Effector memory CD4-positive, alpha-beta T cell (primary cell): ENCODE measurements at regions not wholly inside any gene's neighbourhood (a gene's known extent, or its start where the extent isn't known, plus 50 kb on each side); places are given as distances from the start of the nearest gene placed in this dataset.

Experiments
- DNase-seq, 3 donors: peaks; one replicate each; pipeline ENCODE4 v3.0.0-alpha.2; 2020
- H3K27ac ChIP-seq: 2 replicates; pipeline ENCODE4 v1.7.0; 2013; ENCODE audit warnings: mild to moderate bottlenecking, low read length, moderate library complexity; ENCODE audit not compliant: insufficient read depth, poor library complexity, severe bottlenecking
- H3K27me3 ChIP-seq: replicated peaks from 2 replicates; pipeline ENCODE4 v1.7.0; 2013; ENCODE audit warnings: mild to moderate bottlenecking, low read length; ENCODE audit not compliant: insufficient read depth, control insufficient read depth, poor library complexity, severe bottlenecking
- H3K36me3 ChIP-seq: 2 replicates; pipeline ENCODE4 v1.7.0; 2013; ENCODE audit warnings: mild to moderate bottlenecking, low read length, moderate library complexity; ENCODE audit not compliant: control insufficient read depth, insufficient read depth
- H3K4me1 ChIP-seq: 2 replicates; pipeline ENCODE4 v1.7.0; 2013; ENCODE audit warnings: low read length, mild to moderate bottlenecking; ENCODE audit not compliant: control insufficient read depth, insufficient read depth, poor library complexity, severe bottlenecking
- H3K4me3 ChIP-seq: 2 replicates; pipeline ENCODE4 v1.7.0; 2013; ENCODE audit warnings: low read length, low read depth, mild to moderate bottlenecking; ENCODE audit not compliant: insufficient read depth, poor library complexity, severe bottlenecking
- H3K9me3 ChIP-seq: 2 replicates; pipeline ENCODE4 v1.7.0; 2013; ENCODE audit warnings: mild to moderate bottlenecking, low read length, moderate library complexity; ENCODE audit not compliant: control insufficient read depth

- no peaks in the 10 kb centered on the region for H3K9me3 ChIP-seq
- no peak overlapping the region for H3K4me3 ChIP-seq
- H3K36me3 ChIP-seq = no peaks in the 10 kb centered on the region
- DNase-seq = no peak
- H3K4me1 ChIP-seq = no peaks in the 10 kb centered on the region
- H3K27me3 ChIP-seq = no peaks in the 10 kb centered on the region
- no peak overlapping the region for H3K27ac ChIP-seq
These were observed 251.7 kb upstream of the CXCL12 start for GRCh38 chr10:44636625-44637024.

GRCh38 chr10:44640429-44640828, 255.5 kb upstream of the CXCL12 start:
- Histone ChIP-seq H3K36me3 (no peaks in the 10 kb centered on the region), H3K27ac (no peak overlapping the region), H3K4me3 (no peak overlapping the region), H3K9me3 (no peaks in the 10 kb centered on the region), H3K27me3 (no peaks in the 10 kb centered on the region), H3K4me1 (no peaks in the 10 kb centered on the region)
- DNase-seq = no peak

GRCh38 chr10:44647473-44647872, 262.6 kb upstream of the CXCL12 start:
- Histone ChIP-seq H3K27ac (no peak overlapping the region), H3K4me3 (no peak overlapping the region), H3K36me3 (no peaks in the 10 kb centered on the region), H3K4me1 (no peaks in the 10 kb centered on the region), H3K27me3 (no peaks in the 10 kb centered on the region), H3K9me3 (no peaks in the 10 kb centered on the region)
- DNase-seq = no peak

GRCh38 chr10:44647877-44648542, 263.1 kb upstream of the CXCL12 start:
- no peak for DNase-seq
- Histone ChIP-seq H3K9me3 (no peaks in the 10 kb centered on the region), H3K27me3 (no peaks in the 10 kb centered on the region), H3K27ac (no peak overlapping the region), H3K4me1 (no peaks in the 10 kb centered on the region), H3K4me3 (no peak overlapping the region), H3K36me3 (no peaks in the 10 kb centered on the region)

GRCh38 chr10:44650691-44651661, 260.2 kb upstream of the TMEM72 start:
- Histone ChIP-seq H3K27ac (no peak overlapping the region), H3K27me3 (no peaks in the 10 kb centered on the region)
- DNase-seq = no peak

GRCh38 chr10:44651834-44652233, 259.3 kb upstream of the TMEM72 start:
- no peaks in the 10 kb centered on the region for H3K27me3 ChIP-seq
- H3K27ac ChIP-seq = no peak overlapping the region
- H3K9me3 ChIP-seq = no peaks in the 10 kb centered on the region
- no peaks in the 10 kb centered on the region for H3K36me3 ChIP-seq
- no peak for DNase-seq
- no peaks in the 10 kb centered on the region for H3K4me1 ChIP-seq
- H3K4me3 ChIP-seq = no peak overlapping the region

More at GRCh38 chr10:44650691-44651661, 260.2 kb upstream of the TMEM72 start:
- H3K4me1 ChIP-seq = no peaks in the 10 kb centered on the region
- no peaks in the 10 kb centered on the region for H3K36me3 ChIP-seq
- no peaks in the 10 kb centered on the region for H3K9me3 ChIP-seq
- H3K4me3 ChIP-seq = no peak overlapping the region

GRCh38 chr10:44659320-44659719, 251.8 kb upstream of the TMEM72 start:
- H3K9me3 ChIP-seq = no peaks in the 10 kb centered on the region
- H3K36me3 ChIP-seq = no peaks in the 10 kb centered on the region
- DNase-seq = no peak
- H3K4me3 ChIP-seq = no peak overlapping the region
- H3K4me1 ChIP-seq = no peaks in the 10 kb centered on the region
- no peak overlapping the region for H3K27ac ChIP-seq
- H3K27me3 ChIP-seq = no peaks in the 10 kb centered on the region

GRCh38 chr10:44660271-44660670, 250.9 kb upstream of the TMEM72 start:
- Histone ChIP-seq H3K4me1 (no peaks in the 10 kb centered on the region), H3K27ac (no peak overlapping the region), H3K9me3 (no peaks in the 10 kb centered on the region), H3K27me3 (no peaks in the 10 kb centered on the region), H3K4me3 (no peak overlapping the region), H3K36me3 (no peaks in the 10 kb centered on the region)
- no peak for DNase-seq

- no peaks in the 10 kb centered on the region for H3K4me1 ChIP-seq
These were observed 249.1 kb upstream of the TMEM72 start for GRCh38 chr10:44662051-44662450.

GRCh38 chr10:44668336-44668735, 242.8 kb upstream of the TMEM72 start:
- Histone ChIP-seq H3K4me3 (no peak overlapping the region), H3K9me3 (no peaks in the 10 kb centered on the region), H3K27ac (no peak overlapping the region), H3K4me1 (no peaks in the 10 kb centered on the region), H3K27me3 (no peaks in the 10 kb centered on the region), H3K36me3 (no peaks in the 10 kb centered on the region)
- DNase-seq = no peak

More at GRCh38 chr10:44662051-44662450, 249.1 kb upstream of the TMEM72 start:
- H3K27me3 ChIP-seq = no peaks in the 10 kb centered on the region
- no peaks in the 10 kb centered on the region for H3K9me3 ChIP-seq
- H3K36me3 ChIP-seq = no peaks in the 10 kb centered on the region
- DNase-seq = no peak
- H3K27ac ChIP-seq = no peak overlapping the region
- no peak overlapping the region for H3K4me3 ChIP-seq
